ENCODE measurements at regions not wholly inside any gene's neighbourhood (a gene's known extent, or its start where the extent isn't known, plus 50 kb on each side); places are given as distances from the start of the nearest gene placed in this dataset.

DNA sequence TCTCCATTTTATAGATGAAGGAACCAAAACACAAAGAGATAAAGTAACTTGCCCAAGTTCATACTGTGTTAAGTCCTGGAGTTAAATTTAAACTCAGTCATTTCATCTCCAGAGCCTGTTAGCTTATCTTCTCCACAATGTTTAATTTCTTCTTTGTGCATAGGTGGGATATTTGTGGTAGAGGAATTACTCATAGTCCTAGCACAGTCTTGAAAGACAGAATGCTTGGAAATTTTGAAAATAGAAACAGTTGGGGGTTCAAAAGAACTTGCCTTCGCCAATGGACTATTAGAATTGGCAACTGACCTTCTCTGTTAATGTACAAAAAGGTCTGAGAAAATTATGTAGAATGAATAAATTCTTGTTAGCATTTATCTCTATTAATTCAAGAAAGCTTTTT, 832.0 kb upstream of the PRMT6 start:
- no peak overlapping the region for H3K27ac Mint-ChIP-seq
- H3K27me3 Mint-ChIP-seq (ENCODE audit: low read depth, poor library complexity): no peaks in the 10 kb centered on the region
- no peaks in the 10 kb centered on the region for H3K4me1 Mint-ChIP-seq
- no peak overlapping the region for H3K4me3 Mint-ChIP-seq
- no peak for DNase-seq
- H3K9me3 Mint-ChIP-seq: no peaks in the 10 kb centered on the region
- H3K36me3 Mint-ChIP-seq (ENCODE audit: low read depth): no peaks in the 10 kb centered on the region
- TF ChIP-seq, protein P1, sequence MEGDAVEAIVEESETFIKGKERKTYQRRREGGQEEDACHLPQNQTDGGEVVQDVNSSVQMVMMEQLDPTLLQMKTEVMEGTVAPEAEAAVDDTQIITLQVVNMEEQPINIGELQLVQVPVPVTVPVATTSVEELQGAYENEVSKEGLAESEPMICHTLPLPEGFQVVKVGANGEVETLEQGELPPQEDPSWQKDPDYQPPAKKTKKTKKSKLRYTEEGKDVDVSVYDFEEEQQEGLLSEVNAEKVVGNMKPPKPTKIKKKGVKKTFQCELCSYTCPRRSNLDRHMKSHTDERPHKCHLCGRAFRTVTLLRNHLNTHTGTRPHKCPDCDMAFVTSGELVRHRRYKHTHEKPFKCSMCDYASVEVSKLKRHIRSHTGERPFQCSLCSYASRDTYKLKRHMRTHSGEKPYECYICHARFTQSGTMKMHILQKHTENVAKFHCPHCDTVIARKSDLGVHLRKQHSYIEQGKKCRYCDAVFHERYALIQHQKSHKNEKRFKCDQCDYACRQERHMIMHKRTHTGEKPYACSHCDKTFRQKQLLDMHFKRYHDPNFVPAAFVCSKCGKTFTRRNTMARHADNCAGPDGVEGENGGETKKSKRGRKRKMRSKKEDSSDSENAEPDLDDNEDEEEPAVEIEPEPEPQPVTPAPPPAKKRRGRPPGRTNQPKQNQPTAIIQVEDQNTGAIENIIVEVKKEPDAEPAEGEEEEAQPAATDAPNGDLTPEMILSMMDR (IDR thresholded peaks at IDR 0.05): no peak

DNA sequence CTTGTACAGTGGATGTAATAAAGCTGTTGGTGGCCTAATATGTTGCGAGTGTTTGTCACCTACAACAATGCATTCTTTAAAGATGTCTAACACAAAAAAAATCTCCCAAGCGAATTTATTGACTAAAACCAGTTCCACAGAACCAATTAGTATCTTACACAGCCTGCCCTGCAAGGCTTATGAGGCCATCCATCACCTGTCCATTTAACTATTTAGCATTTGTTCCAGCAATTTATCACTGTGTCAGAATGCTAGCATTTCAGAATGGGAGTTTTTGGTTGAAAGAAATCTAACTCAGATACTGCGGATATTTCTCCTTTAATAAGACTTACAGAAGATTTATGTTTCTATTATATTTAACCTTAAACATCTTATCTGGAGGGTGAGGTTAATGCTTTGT, 831.1 kb upstream of the PRMT6 start:
- Mint-ChIP-seq H3K36me3 (ENCODE audit: low read depth) (no peaks in the 10 kb centered on the region), H3K4me3 (no peak overlapping the region), H3K9me3 (no peaks in the 10 kb centered on the region), H3K27me3 (ENCODE audit: low read depth, poor library complexity) (no peaks in the 10 kb centered on the region), H3K4me1 (no peaks in the 10 kb centered on the region), H3K27ac (no peak overlapping the region)
- no peak for DNase-seq
- TF ChIP-seq, protein P1 (IDR thresholded peaks at IDR 0.05): no peak

DNA sequence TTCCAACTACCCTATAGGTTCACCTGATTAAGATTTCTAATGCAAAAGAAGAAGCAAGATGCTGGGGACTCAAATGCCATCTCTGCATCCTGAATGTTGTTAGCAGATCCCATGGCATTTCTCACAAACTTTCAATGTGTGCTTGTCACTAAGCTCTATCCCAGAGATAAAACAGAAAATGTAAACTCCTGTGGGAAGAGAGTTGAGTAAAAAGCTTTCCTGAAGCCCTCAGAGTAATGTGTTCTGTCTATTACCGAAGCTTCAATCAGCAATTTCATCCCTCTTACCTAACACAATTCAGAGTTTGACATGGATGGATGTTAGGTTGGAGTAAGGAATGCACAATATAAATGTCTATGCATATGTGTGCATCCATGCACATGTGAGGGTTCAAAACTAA, 829.9 kb upstream of the PRMT6 start:
- TF ChIP-seq, protein P1 (IDR thresholded peaks at IDR 0.05): no peak
- no peaks in the 10 kb centered on the region for H3K27me3 Mint-ChIP-seq (ENCODE audit: low read depth, poor library complexity)
- no peaks in the 10 kb centered on the region for H3K9me3 Mint-ChIP-seq
- H3K36me3 Mint-ChIP-seq (ENCODE audit: low read depth): no peaks in the 10 kb centered on the region
- no peak overlapping the region for H3K4me3 Mint-ChIP-seq
- H3K4me1 Mint-ChIP-seq: no peaks in the 10 kb centered on the region
- no peak overlapping the region for H3K27ac Mint-ChIP-seq
- DNase-seq: no peak

DNA sequence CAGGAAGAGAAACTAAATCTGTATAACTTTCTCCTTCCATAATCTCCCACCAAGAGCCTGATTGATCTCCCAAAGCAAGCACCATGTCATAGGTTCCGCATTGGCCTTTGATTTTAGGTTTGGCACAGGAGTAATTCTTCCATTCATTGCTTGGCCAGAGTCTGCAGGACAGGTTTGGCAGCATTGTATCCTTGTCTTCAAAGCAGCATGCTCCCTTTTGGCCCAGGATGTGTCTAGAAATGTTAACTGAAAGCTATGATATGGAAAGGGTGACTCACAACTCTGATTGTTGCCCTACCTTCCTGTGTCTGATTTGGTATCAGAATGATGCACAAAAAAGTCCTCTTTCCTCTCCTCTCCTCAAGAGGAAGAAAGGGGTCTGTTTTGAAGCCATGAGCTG, 824.3 kb upstream of the PRMT6 start:
- no peaks in the 10 kb centered on the region for H3K27me3 Mint-ChIP-seq (ENCODE audit: low read depth, poor library complexity)
- H3K27ac Mint-ChIP-seq: no peak overlapping the region
- TF ChIP-seq, protein P1 (IDR thresholded peaks at IDR 0.05): no peak
- DNase-seq: no peak
- H3K9me3 Mint-ChIP-seq: no peaks in the 10 kb centered on the region
- no peaks in the 10 kb centered on the region for H3K4me1 Mint-ChIP-seq
- no peaks in the 10 kb centered on the region for H3K36me3 Mint-ChIP-seq (ENCODE audit: low read depth)
- no peak overlapping the region for H3K4me3 Mint-ChIP-seq

DNA sequence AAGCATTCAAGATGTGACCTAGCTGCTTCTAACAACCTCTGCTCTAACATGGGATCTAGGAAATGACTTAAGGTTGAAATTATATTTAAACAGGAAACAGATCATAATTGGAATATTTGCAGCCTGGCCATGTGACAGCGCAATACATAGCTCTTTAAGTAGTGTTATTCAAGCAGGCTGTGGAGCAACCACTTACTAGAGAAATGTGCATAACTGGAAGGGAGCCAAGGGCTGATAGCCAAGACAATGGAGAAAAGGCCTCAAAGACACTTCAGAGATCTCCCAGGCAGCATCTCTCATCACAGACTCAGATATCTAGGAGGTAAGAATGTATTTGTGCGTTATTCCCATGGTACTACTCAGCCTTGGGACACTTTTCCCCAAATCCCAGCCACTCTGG, 823.0 kb upstream of the PRMT6 start:
- H3K4me3 Mint-ChIP-seq: no peak overlapping the region
- H3K27ac Mint-ChIP-seq: no peak overlapping the region
- H3K9me3 Mint-ChIP-seq: no peaks in the 10 kb centered on the region
- TF ChIP-seq, protein P1 (IDR thresholded peaks at IDR 0.05): no peak
- no peaks in the 10 kb centered on the region for H3K4me1 Mint-ChIP-seq
- no peaks in the 10 kb centered on the region for H3K36me3 Mint-ChIP-seq (ENCODE audit: low read depth)
- H3K27me3 Mint-ChIP-seq (ENCODE audit: low read depth, poor library complexity): no peaks in the 10 kb centered on the region
- no peak for DNase-seq

DNA sequence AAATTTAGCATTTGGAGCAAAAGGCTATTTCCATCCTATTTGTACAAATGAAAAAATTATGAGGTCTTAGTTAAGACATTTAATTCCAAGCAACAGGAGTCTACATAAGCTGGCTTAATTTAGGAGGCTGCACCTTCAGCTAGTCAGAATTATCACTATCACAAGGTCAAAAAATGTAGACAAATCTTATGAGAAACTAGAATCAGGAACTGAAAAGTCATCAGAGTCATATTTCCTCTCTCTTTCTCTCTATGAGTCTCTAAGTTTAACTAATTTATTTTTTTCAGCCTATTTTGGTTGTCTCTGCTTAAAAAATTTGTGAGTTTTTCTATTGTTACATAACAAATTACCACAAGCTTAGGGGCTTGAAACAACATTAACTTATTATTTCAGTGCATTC, 807.1 kb upstream of the PRMT6 start:
- Mint-ChIP-seq H3K27ac (no peak overlapping the region), H3K27me3 (ENCODE audit: low read depth, poor library complexity) (no peaks in the 10 kb centered on the region), H3K36me3 (ENCODE audit: low read depth) (no peaks in the 10 kb centered on the region), H3K9me3 (no peaks in the 10 kb centered on the region), H3K4me3 (no peak overlapping the region), H3K4me1 (no peaks in the 10 kb centered on the region)
- no peak for DNase-seq
- TF ChIP-seq, protein P1 (IDR thresholded peaks at IDR 0.05): no peak

Data from nephron progenitor cell (in vitro differentiated cells).